Gastrocnemius medialis (tissue), 4 donors: ENCODE measurements at regions not wholly inside any gene's neighbourhood (a gene's known extent, or its start where the extent isn't known, plus 50 kb on each side); places are given as distances from the start of the nearest gene placed in this dataset.
A peak's percentile ranks its signal among the peaks of the same experiment; 100 is the strongest.
"Not testable (repeated sequence)": the region's sequence is repeated elsewhere in the genome, so short reads cannot be mapped to it uniquely, and the experiment has no call there.

Experiments
- ATAC-seq, 2 donors: fragments of 150-250 bp; one replicate each; pipeline ENCODE4 v1.9.1; 2016
- DNase-seq, 2 donors: peaks; one replicate each; pipeline ENCODE4 v3.0.0-alpha.2; 2019
- H3K27ac ChIP-seq, 4 donors: fragments of 200-600 bp; sonication (generic); 1 replicate in 1 of 4; 2 replicates in 3 of 4; pipeline ENCODE4 v1.5.1; 2016 to 2018; ENCODE audit warnings: mild to moderate bottlenecking in 2 of 4, moderate library complexity in 1 of 4
- H3K27me3 ChIP-seq, 3 donors: fragments of 200-600 bp; sonication (generic) in 2 of 3; 1 replicate in 1 of 3; 2 replicates in 2 of 3; pipeline versions ENCODE4 v1.5.1 to v1.6.0; 2016 to 2019; ENCODE audit warnings: mild to moderate bottlenecking in 1 of 3, moderate library complexity in 1 of 3
- H3K36me3 ChIP-seq, 2 donors: fragments of 200-600 bp; sonication (generic) in 1 of 2; one replicate each; pipeline ENCODE4 v1.5.1; 2017 to 2018
- H3K4me1 ChIP-seq, 2 donors: fragments of 200-600 bp; sonication (generic) in 1 of 2; one replicate each; pipeline ENCODE4 v1.5.1; 2016 to 2017; ENCODE audit warnings: mild to moderate bottlenecking in 2 of 2
- H3K4me3 ChIP-seq, 4 donors: fragments of 200-600 bp; sonication (generic) in 3 of 4; 1 replicate in 1 of 4; 2 replicates in 3 of 4; pipeline ENCODE4 v1.5.1; 2016 to 2019; ENCODE audit warnings: mild to moderate bottlenecking in 2 of 4
- H3K9me3 ChIP-seq, 3 donors: fragments of 200-600 bp; sonication (generic) in 2 of 3; 1 replicate in 1 of 3; 2 replicates in 2 of 3; pipeline ENCODE4 v1.5.1; 2016 to 2019
- CTCF ChIP-seq, 5 experiments: fragments of 450-650 bp in 3 of 5; fragments of 200-600 bp in 2 of 5; sonication (generic) in 2 of 5; IDR thresholded peaks in 4 of 5; conservative IDR thresholded peaks in 1 of 5; 1 replicate in 4 of 5; 2 replicates in 1 of 5; pipeline ENCODE4 v1.5.1; 2016 to 2019; ENCODE audit warnings: antibody characterized with exemption in 5 of 5, mild to moderate bottlenecking in 3 of 5, moderate library complexity in 3 of 5
- POLR2A ChIP-seq, 2 donors: fragments of 450-650 bp; IDR thresholded peaks; one replicate each; pipeline ENCODE4 v1.6.1; 2017; ENCODE audit warnings: antibody characterized with exemption in 2 of 2, mild to moderate bottlenecking in 2 of 2, moderate library complexity in 2 of 2
- in situ Hi-C, 4 donors: fragments of 200-750 bp; cut with MboI; loops; one replicate each; pipeline versions ENCODE4 v1.15.0 to v1.8.0; 2017; ENCODE audit warnings: low sequenced_read_pairs in 4 of 4
- intact Hi-C: fragments of 100-400 bp; cut with DNase I; formaldehyde crosslinking; loops from one replicate; pipeline ENCODE4 v1.15.1; 2023; ENCODE audit warnings: low total_unique reads

GRCh38 chr17:26936645-26937044 lies 357.3 kb upstream of the WSB1 start:
- H3K9me3 ChIP-seq, H3K4me3 ChIP-seq, H3K27me3 ChIP-seq, H3K36me3 ChIP-seq, DNase-seq, intact Hi-C loops, H3K4me1 ChIP-seq, H3K27ac ChIP-seq, in situ Hi-C loops: not testable (repeated sequence)
- ATAC-seq: peak in 1 of 2 donors; percentile 50

- H3K27me3 ChIP-seq, in situ Hi-C loops, DNase-seq, H3K4me3 ChIP-seq, H3K9me3 ChIP-seq, H3K4me1 ChIP-seq, intact Hi-C loops, H3K36me3 ChIP-seq, H3K27ac ChIP-seq: not testable (repeated sequence)
- ATAC-seq: peak in 1 of 2 donors; percentile 74
These were observed 356.1 kb upstream of the WSB1 start for GRCh38 chr17:26937750-26938322.

- in situ Hi-C loops, H3K27ac ChIP-seq, H3K9me3 ChIP-seq, H3K27me3 ChIP-seq, intact Hi-C loops, ATAC-seq, DNase-seq, H3K4me1 ChIP-seq, H3K36me3 ChIP-seq, H3K4me3 ChIP-seq: not testable (repeated sequence)
These were observed 354.2 kb upstream of the WSB1 start for GRCh38 chr17:26939755-26940154.

GRCh38 chr17:26940587-26940986 lies 353.3 kb upstream of the WSB1 start:
- H3K4me1 ChIP-seq, DNase-seq, intact Hi-C loops, H3K4me3 ChIP-seq, H3K27me3 ChIP-seq, H3K9me3 ChIP-seq, H3K27ac ChIP-seq, in situ Hi-C loops, H3K36me3 ChIP-seq: not testable (repeated sequence)
- ATAC-seq: peak in 1 of 2 donors; percentile 61

- H3K4me3 ChIP-seq: no peak overlapping the region
- no peak for ATAC-seq
- DNase-seq: no peak
- H3K4me1 ChIP-seq: no peaks in the 10 kb centered on the region
- H3K9me3 ChIP-seq: no peaks in the 10 kb centered on the region
- TF ChIP-seq CTCF (IDR thresholded peaks at IDR 0.05 in 4 of 5, conservative IDR thresholded peaks at IDR 0.05 in 1 of 5): no peak
- no peak for TF ChIP-seq POLR2A (IDR thresholded peaks at IDR 0.05)
- no peaks in the 10 kb centered on the region for H3K36me3 ChIP-seq
- H3K27ac ChIP-seq: no peak overlapping the region
- intact Hi-C loops: no loop called here
- H3K27me3 ChIP-seq: peaks cover 13 to 16% (median 16%) of the 10 kb centered on the region in 3 donors
- in situ Hi-C loops: no loop called here
These were observed 331.4 kb upstream of the WSB1 start for GRCh38 chr17:26962255-26963162.

- H3K36me3 ChIP-seq: no peaks in the 10 kb centered on the region
- ATAC-seq (no peak), DNase-seq (no peak)
- no peak overlapping the region for H3K4me3 ChIP-seq
- no peaks in the 10 kb centered on the region for H3K9me3 ChIP-seq
- H3K27me3 ChIP-seq: peaks cover 13 to 16% (median 16%) of the 10 kb centered on the region in 3 donors
- intact Hi-C loops: no loop called here
- TF ChIP-seq POLR2A (IDR thresholded peaks at IDR 0.05): no peak
- TF ChIP-seq CTCF (IDR thresholded peaks at IDR 0.05 in 4 of 5, conservative IDR thresholded peaks at IDR 0.05 in 1 of 5): no peak
- H3K27ac ChIP-seq: no peak overlapping the region
- no peaks in the 10 kb centered on the region for H3K4me1 ChIP-seq
- in situ Hi-C loops: no loop called here
These were observed 330.8 kb upstream of the WSB1 start for GRCh38 chr17:26963163-26963503.

- H3K27ac ChIP-seq, ATAC-seq, H3K4me3 ChIP-seq, in situ Hi-C loops, H3K4me1 ChIP-seq, H3K9me3 ChIP-seq, DNase-seq, intact Hi-C loops, H3K36me3 ChIP-seq: not testable (repeated sequence)
- peaks cover 12 to 16% (median 13%) of the 10 kb centered on the region in 3 donors for H3K27me3 ChIP-seq
These were observed 327.9 kb upstream of the WSB1 start for GRCh38 chr17:26965898-26966624.

GRCh38 chr17:26966625-26967179 lies 327.2 kb upstream of the WSB1 start:
- H3K36me3 ChIP-seq, ATAC-seq, H3K27ac ChIP-seq, H3K4me3 ChIP-seq, in situ Hi-C loops, H3K4me1 ChIP-seq, DNase-seq, intact Hi-C loops, H3K9me3 ChIP-seq: not testable (repeated sequence)
- H3K27me3 ChIP-seq: peaks cover 12 to 16% (median 13%) of the 10 kb centered on the region in 3 donors

GRCh38 chr17:26981845-26982425 lies 312.0 kb upstream of the WSB1 start:
- not testable (repeated sequence) for ATAC-seq

More at GRCh38 chr17:26981845-26982425, 312.0 kb upstream of the WSB1 start:
- H3K4me3 ChIP-seq, H3K9me3 ChIP-seq, DNase-seq, H3K36me3 ChIP-seq, intact Hi-C loops, in situ Hi-C loops, H3K27ac ChIP-seq, H3K4me1 ChIP-seq, H3K27me3 ChIP-seq: not testable (repeated sequence)
